H1 (cell line): ENCODE measurements at regions not wholly inside any gene's neighbourhood (a gene's known extent, or its start where the extent isn't known, plus 50 kb on each side); places are given as distances from the start of the nearest gene placed in this dataset.

Experiments used
- CTCF ChIA-PET: fragments of 300-600 bp; sonication (Branson Sonifier 250); formaldehyde crosslinking; loops from one replicate; lab custom pipeline; 2021; ENCODE audit not compliant: partially characterized antibody; lab: Charles Lee
- POLR2A ChIA-PET: fragments of 300-600 bp; sonication (Branson Sonifier 250); formaldehyde crosslinking; loops from one replicate; lab custom pipeline; 2021; ENCODE audit warnings: inconsistent platforms; ENCODE audit not compliant: partially characterized antibody; lab: Charles Lee
- DNase-seq, 2 experiments: peaks; one replicate each; pipeline versions ENCODE4 v3.0.0 to v3.0.0-alpha.2; 2010 to 2022; ENCODE audit warnings: low spot score in 2 of 2, low read depth in 1 of 2, mixed read lengths in 1 of 2
- FAIRE-seq: peaks from 2 replicates; lab custom pipeline; 2011; peaks lifted over from hg19 to GRCh38; lab: Jason Lieb, UNC
- H2AFZ ChIP-seq: 2 replicates; pipeline ENCODE4 v1.8.1; 2012; ENCODE audit warnings: low read length, inconsistent platforms
- H2AK5ac ChIP-seq: 2 replicates; pipeline ENCODE4 v1.6.1; 2013; ENCODE audit warnings: low read depth, low read length
- H2BK120ac ChIP-seq: replicated peaks from 2 replicates; pipeline ENCODE3; 2013; ENCODE audit warnings: low read depth, low read length, inconsistent platforms
- H2BK12ac ChIP-seq: 2 replicates; pipeline ENCODE4 v1.6.1; 2013; ENCODE audit warnings: low read depth, low read length
- H2BK15ac ChIP-seq: 2 replicates; pipeline ENCODE4 v1.6.1; 2013; ENCODE audit warnings: low read length
- H2BK20ac ChIP-seq: 2 replicates; pipeline ENCODE4 v1.6.1; 2013; ENCODE audit warnings: low read length
- H2BK5ac ChIP-seq: 2 replicates; pipeline ENCODE4 v1.6.1; 2013; ENCODE audit warnings: low read depth, low read length
- H3K14ac ChIP-seq: 2 replicates; pipeline ENCODE4 v1.6.1; 2013; ENCODE audit warnings: inconsistent platforms; ENCODE audit not compliant: insufficient read length
- H3K18ac ChIP-seq: 2 replicates; pipeline ENCODE4 v1.6.1; 2013; ENCODE audit warnings: low read length; ENCODE audit errors: extremely low read depth
- H3K23ac ChIP-seq: 2 replicates; pipeline ENCODE4 v1.6.1; 2013; ENCODE audit warnings: inconsistent platforms; ENCODE audit not compliant: insufficient read length
- H3K23me2 ChIP-seq: 2 replicates; pipeline ENCODE4 v1.6.1; 2013; ENCODE audit warnings: low read depth, low read length
- H3K27ac ChIP-seq: 2 replicates; pipeline ENCODE4 v1.6.1; 2011; ENCODE audit warnings: low read depth, low read length, inconsistent platforms
- H3K27me3 ChIP-seq, 4 experiments: replicated peaks in 1 of 4; 1 replicate in 1 of 4; 2 replicates in 3 of 4; pipeline versions ENCODE4 v1.6.1 to v1.8.1; 2011 to 2013; ENCODE audit warnings: low read length in 3 of 4, mild to moderate bottlenecking in 3 of 4, inconsistent platforms in 2 of 4, mixed read lengths in 2 of 4, moderate library complexity in 1 of 4; ENCODE audit not compliant: control insufficient read depth in 3 of 4, insufficient read depth in 3 of 4; ENCODE audit errors: extremely low read depth in 1 of 4
- H3K36me3 ChIP-seq, 4 experiments: 2 replicates each; pipeline versions ENCODE4 v1.6.1 to v1.8.1; 2011 to 2013; ENCODE audit warnings: mild to moderate bottlenecking in 4 of 4, low read length in 3 of 4, moderate library complexity in 2 of 4, control low read depth in 1 of 4, inconsistent platforms in 1 of 4; ENCODE audit not compliant: insufficient read depth in 4 of 4, control insufficient read depth in 2 of 4
- H3K4ac ChIP-seq: replicated peaks from 2 replicates; pipeline ENCODE3; 2013; ENCODE audit warnings: low read length, low read depth, mixed read lengths, inconsistent platforms; ENCODE audit not compliant: insufficient read length
- H3K4me1 ChIP-seq, 4 experiments: replicated peaks in 1 of 4; 1 replicate in 1 of 4; 2 replicates in 3 of 4; pipeline versions ENCODE4 v1.6.1 to v1.8.1; 2011 to 2013; ENCODE audit warnings: low read length in 3 of 4, inconsistent platforms in 2 of 4, mixed read lengths in 1 of 4; ENCODE audit not compliant: insufficient read depth in 4 of 4, control insufficient read depth in 3 of 4
- H3K4me2 ChIP-seq, 2 experiments: 2 replicates each; pipeline versions ENCODE4 v1.6.1 to v1.8.1; 2011 to 2013; ENCODE audit warnings: low read depth in 2 of 2, low read length in 2 of 2, control low read depth in 1 of 2, inconsistent platforms in 1 of 2, mild to moderate bottlenecking in 1 of 2; ENCODE audit not compliant: insufficient read depth in 1 of 2
- H3K4me3 ChIP-seq, 4 experiments: fragments of 200-600, 300-600 bp in 1 of 4; sonication (generic), shearing (Covaris generic), sonication (Bioruptor Twin) in 1 of 4; 2 replicates each; pipeline versions ENCODE4 v1.5.1 to v1.8.1; 2011 to 2016; ENCODE audit warnings: low read length in 4 of 4, low read depth in 3 of 4, control low read depth in 2 of 4, inconsistent platforms in 2 of 4, mild to moderate bottlenecking in 2 of 4, mixed read lengths in 1 of 4, moderate library complexity in 1 of 4; ENCODE audit not compliant: insufficient read depth in 2 of 4; ENCODE audit errors: extremely low read depth in 1 of 4
- H3K56ac ChIP-seq: replicated peaks from 2 replicates; pipeline ENCODE3; 2013; ENCODE audit warnings: low read depth, mild to moderate bottlenecking, mixed read lengths, low read length, inconsistent platforms; ENCODE audit not compliant: insufficient read length
- H3K79me1 ChIP-seq: 2 replicates; pipeline ENCODE4 v1.6.1; 2013; ENCODE audit warnings: low read depth, low read length, control low read depth
- H3K79me2 ChIP-seq, 2 experiments: 2 replicates each; pipeline versions ENCODE4 v1.6.1 to v1.8.1; 2012 to 2013; ENCODE audit warnings: low read length in 2 of 2, mild to moderate bottlenecking in 2 of 2, inconsistent platforms in 1 of 2; ENCODE audit not compliant: insufficient read depth in 2 of 2, control insufficient read depth in 1 of 2
- H3K9ac ChIP-seq, 4 experiments: replicated peaks in 1 of 4; 1 replicate in 1 of 4; 2 replicates in 3 of 4; pipeline versions ENCODE4 v1.6.1 to v1.8.1; 2011 to 2013; ENCODE audit warnings: low read depth in 3 of 4, low read length in 3 of 4, control low read depth in 2 of 4, mild to moderate bottlenecking in 2 of 4, moderate library complexity in 2 of 4, inconsistent platforms in 1 of 4; ENCODE audit errors: extremely low read depth in 1 of 4
- H3K9me3 ChIP-seq, 2 experiments: 2 replicates each; pipeline versions ENCODE4 v1.6.1 to v1.8.1; 2012 to 2013; ENCODE audit warnings: mild to moderate bottlenecking in 2 of 2, moderate library complexity in 2 of 2, control low read depth in 1 of 2, inconsistent platforms in 1 of 2, low read depth in 1 of 2, low read length in 1 of 2, mixed read lengths in 1 of 2; ENCODE audit not compliant: insufficient read depth in 2 of 2
- H4K20me1 ChIP-seq, 2 experiments: replicated peaks in 1 of 2; 2 replicates each; pipeline versions ENCODE3 to v1.8.1; 2011 to 2013; ENCODE audit warnings: inconsistent platforms in 2 of 2, low read length in 2 of 2, mild to moderate bottlenecking in 1 of 2; ENCODE audit not compliant: insufficient read depth in 2 of 2, control insufficient read depth in 1 of 2
- H4K5ac ChIP-seq: 2 replicates; pipeline ENCODE4 v1.6.1; 2013; ENCODE audit warnings: low read length, low read depth, mixed read lengths, inconsistent platforms; ENCODE audit not compliant: insufficient read length
- H4K8ac ChIP-seq: 2 replicates; pipeline ENCODE4 v1.8.0; 2013; ENCODE audit warnings: mild to moderate bottlenecking, moderate library complexity, low read length, inconsistent platforms; ENCODE audit not compliant: insufficient read depth; ENCODE audit errors: extremely low read depth
- H4K91ac ChIP-seq: replicated peaks from 2 replicates; pipeline ENCODE3; 2013; ENCODE audit warnings: low read length, mixed read lengths, inconsistent platforms; ENCODE audit not compliant: insufficient read length
- CEBPB ChIP-seq: IDR thresholded peaks from 2 replicates; pipeline ENCODE4 v1.6.1; 2012; ENCODE audit warnings: low read depth, low read length
- HDAC2 ChIP-seq, 2 experiments: fragments of 300-600 bp in 1 of 2; sonication (generic) in 1 of 2; IDR thresholded peaks; 2 replicates each; pipeline ENCODE4 v1.6.1; 2011 to 2012; ENCODE audit warnings: low read depth in 2 of 2, low read length in 2 of 2, mild to moderate bottlenecking in 2 of 2, moderate library complexity in 2 of 2, borderline replicate concordance in 1 of 2, inconsistent platforms in 1 of 2
- JUN ChIP-seq: IDR thresholded peaks from 2 replicates; pipeline ENCODE4 v1.6.1; 2011; ENCODE audit warnings: low read depth, mild to moderate bottlenecking, improper control_type of control experiment, low read length
- KDM4A ChIP-seq: IDR thresholded peaks from one replicate; pipeline ENCODE4 v1.7.1; 2012; ENCODE audit warnings: low read depth, mild to moderate bottlenecking, moderate library complexity, low read length, inconsistent platforms; ENCODE audit not compliant: severe bottlenecking
- KDM5A ChIP-seq: fragments of 200-600 bp; IDR thresholded peaks from 2 replicates; pipeline ENCODE4 v1.7.1; 2012; ENCODE audit warnings: mild to moderate bottlenecking, low read length, inconsistent platforms, mixed read lengths
- POLR2AphosphoS5 ChIP-seq: IDR thresholded peaks from 2 replicates; pipeline ENCODE4 v1.6.1; 2011; ENCODE audit warnings: low read depth, low read length
- RXRA ChIP-seq: IDR thresholded peaks from 2 replicates; pipeline ENCODE4 v1.6.1; 2011; ENCODE audit warnings: low read depth, mild to moderate bottlenecking, low read length, moderate library complexity; ENCODE audit not compliant: insufficient read depth
- SIN3A ChIP-seq, 2 experiments: IDR thresholded peaks in 1 of 2; conservative IDR thresholded peaks in 1 of 2; 2 replicates each; pipeline ENCODE4 v1.6.1; 2011 to 2012; ENCODE audit warnings: low read length in 2 of 2, improper control_type of control experiment in 1 of 2, low read depth in 1 of 2, mild to moderate bottlenecking in 1 of 2
- SP2 ChIP-seq: IDR thresholded peaks from 2 replicates; pipeline ENCODE4 v1.6.1; 2012; ENCODE audit warnings: mild to moderate bottlenecking, low read length, inconsistent platforms
- TAF1 ChIP-seq: IDR thresholded peaks from 2 replicates; pipeline ENCODE4 v1.6.1; 2011; ENCODE audit warnings: mild to moderate bottlenecking, low read depth, low read length
- TEAD4 ChIP-seq: IDR thresholded peaks from 2 replicates; pipeline ENCODE4 v1.6.1; 2012; ENCODE audit warnings: low read depth, low read length, inconsistent platforms, mixed read lengths
- WGBS, 2 experiments: shearing (Covaris generic) in 1 of 2; methylation state at CpG; one replicate each; pipeline versions ENCODE4 v1.1.6 to v1.1.7; 2013 to 2015; ENCODE audit warnings: low lambda C conversion rate in 2 of 2, mixed read lengths in 2 of 2, inconsistent platforms in 1 of 2, low coverage in 1 of 2, missing lambda C conversion rate in 1 of 2; ENCODE audit not compliant: insufficient replicate concordance in 2 of 2, insufficient coverage in 1 of 2, insufficient read length in 1 of 2; ENCODE audit errors: extremely low coverage in 1 of 2, missing lambda C conversion rate in 1 of 2; 5-methylcytosine and 5-hydroxymethylcytosine counted together
- TF ChIP-seq, protein P1 (sequence below): IDR thresholded peaks from 2 replicates; pipeline ENCODE4 v1.6.1; 2011; ENCODE audit warnings: low read depth, mild to moderate bottlenecking, low read length; ENCODE audit not compliant: insufficient read depth

DNA sequence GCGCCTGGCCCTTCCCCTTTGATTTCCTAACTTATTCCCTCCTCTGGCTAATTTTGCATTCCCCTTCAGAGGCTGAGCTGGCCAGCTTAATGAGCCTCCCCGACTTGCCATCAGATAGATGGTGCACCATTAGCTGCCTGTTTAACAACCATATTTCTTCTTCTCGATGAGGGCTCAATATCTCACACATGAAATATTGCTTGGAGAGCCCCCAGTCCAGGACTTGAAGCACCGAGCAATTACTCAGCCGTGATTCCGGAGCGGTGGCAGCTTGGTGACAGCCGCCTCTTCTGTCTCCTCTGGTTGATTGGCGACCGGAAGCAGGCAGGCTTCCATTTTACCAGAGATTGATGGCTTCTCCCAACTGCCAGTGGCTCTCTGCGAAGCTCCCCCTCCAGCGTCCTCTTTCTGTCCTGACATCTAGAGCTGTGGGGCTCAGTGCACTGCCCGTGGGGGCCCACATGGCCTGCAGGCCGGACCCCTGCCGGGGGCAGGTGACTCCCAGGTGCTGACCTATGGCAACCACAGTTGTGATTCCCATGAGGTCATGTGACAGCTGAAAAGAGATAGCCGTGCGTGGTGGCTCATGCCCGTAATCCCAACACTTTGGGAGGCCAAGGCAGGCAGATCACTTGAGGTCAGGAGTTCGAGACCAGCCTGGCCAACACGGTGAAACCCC is 133.7 kb upstream of the SEC14L1 start:
- Histone ChIP-seq H2BK12ac (no peak overlapping the region), H2BK120ac (no peak overlapping the region), H3K4me1 (peaks cover 0 to 5% (median under 1%) of the 10 kb centered on the region in 4 experiments; a peak in 4 of 7 replicates), H2BK15ac (no peak overlapping the region), H3K27me3 (0 out of 7 replicates have a peak, but pooled peaks cover 0 to 2% (median 0%) of the 10 kb centered on the region in 4 experiments), H3K79me1 (no peaks in the 10 kb centered on the region), H3K9me3 (peaks cover 4 to 10% of the 10 kb centered on the region in 2 experiments; a peak in 2 of 4 replicates), H4K20me1 (no peaks in the 10 kb centered on the region), H4K8ac (no peak overlapping the region), H3K79me2 (no peaks in the 10 kb centered on the region), H2BK20ac (no peak overlapping the region), H2AK5ac (no peak overlapping the region), H3K23me2 (no peaks in the 10 kb centered on the region), H3K36me3 (no peaks in the 10 kb centered on the region), H3K14ac (no peak overlapping the region), H4K91ac (no peak overlapping the region), H3K56ac (no peak overlapping the region), H3K4ac (no peak overlapping the region), H3K27ac (no peak overlapping the region), H3K18ac (no peak overlapping the region), H2AFZ (no peak overlapping the region), H3K9ac (no peak overlapping the region), H4K5ac (no peak overlapping the region), H3K4me3 (no peak overlapping the region), H3K4me2 (no peak overlapping the region), H2BK5ac (no peak overlapping the region), H3K23ac (no peak overlapping the region)
- ChIA-PET CTCF (interaction anchor here (0.6 to 8.2 kb wide), 6 partner anchors 13 to 1169 kb away, joined by 3 to 72 read pairs (median 4); partner anchors contain the start of gene MGAT5B), POLR2A (no interaction called here)
- DNase-seq, result no peak
- FAIRE-seq, result no peak
- 91% methylated on average over 20 of the region's 20 CpGs; no CpG with 5 or more reads in 1 of the 2 experiments for WGBS, 2 experiments
- TF ChIP-seq KDM5A (no peak), POLR2AphosphoS5 (no peak), SP2 (no peak), HDAC2 (IDR thresholded peaks at IDR 0.05; ENCODE audit: borderline replicate concordance in 1 of 2, low read depth in 2 of 2, low read length in 2 of 2) (no peak), TEAD4 (no peak), SIN3A (conservative IDR thresholded peaks at IDR 0.05 in 1 of 2, IDR thresholded peaks at IDR 0.05 in 1 of 2; ENCODE audit: low read depth in 1 of 2, low read length in 2 of 2) (no peak), KDM4A (no peak), CEBPB (no peak), RXRA (no peak), TAF1 (no peak), JUN (no peak)
- TF ChIP-seq, protein P1, sequence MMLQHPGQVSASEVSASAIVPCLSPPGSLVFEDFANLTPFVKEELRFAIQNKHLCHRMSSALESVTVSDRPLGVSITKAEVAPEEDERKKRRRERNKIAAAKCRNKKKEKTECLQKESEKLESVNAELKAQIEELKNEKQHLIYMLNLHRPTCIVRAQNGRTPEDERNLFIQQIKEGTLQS, result no peak
